ENCODE measurements at regions not wholly inside any gene's neighbourhood (a gene's known extent, or its start where the extent isn't known, plus 50 kb on each side); places are given as distances from the start of the nearest gene placed in this dataset.

GRCh38 chr2:62297624-62298010, 101.7 kb downstream of the B3GNT2 start:
- no peak overlapping the region for H2AK5ac ChIP-seq (ENCODE audit: low read depth, low read length)
- H3K23ac ChIP-seq (ENCODE audit: low read depth, low read length) = no peak overlapping the region
- H4K5ac ChIP-seq (ENCODE audit: low read depth, low read length) = no peak overlapping the region
- H3K9me3 ChIP-seq (ENCODE audit: control insufficient read depth, insufficient read depth, low read length) = no peaks in the 10 kb centered on the region
- TF ChIP-seq RAD21 (IDR thresholded peaks at IDR 0.05; ENCODE audit: low read length) = peak; percentile 38; the same call in 1 of the 2 replicates
- peak; percentile 28; the same call in 1 of the 2 replicates for TF ChIP-seq CTCF (conservative IDR thresholded peaks at IDR 0.05; ENCODE audit: low read depth, low read length)
- no peak for TF ChIP-seq POLR2A (IDR thresholded peaks at IDR 0.05; ENCODE audit: low read depth, low read length)
- in situ Hi-C loops (cut with MboI; ENCODE audit: low sequenced_read_pairs) = no loop called here
- no peaks in the 10 kb centered on the region for H4K20me1 ChIP-seq (ENCODE audit: insufficient read depth, low read length)
- no CpG with 5 or more reads among the region's 3 CpGs for WGBS, 2 experiments (ENCODE audit: extremely low coverage in 2 of 2, insufficient read length in 1 of 2)
- H3K27me3 ChIP-seq (ENCODE audit: control insufficient read depth, insufficient read depth, low read length) = peaks cover 9% of the 10 kb centered on the region
- H3K79me1 ChIP-seq (ENCODE audit: low read depth in 1 of 2, low read length in 2 of 2) = no peaks in the 10 kb centered on the region
- H2BK5ac ChIP-seq (ENCODE audit: low read depth, low read length, poor library complexity, severe bottlenecking) = no peak overlapping the region
- no TSS peak for BruUV-seq (replicated peaks)
- no peak overlapping the region for H3K27ac ChIP-seq (ENCODE audit: insufficient read depth, low read length)
- H3K36me3 ChIP-seq (ENCODE audit: control insufficient read depth, insufficient read depth, low read length) = no peaks in the 10 kb centered on the region
- H3K56ac ChIP-seq (ENCODE audit: extremely low read depth, insufficient read depth, low read length) = no peak overlapping the region
- H3K9ac ChIP-seq (ENCODE audit: low read depth, low read length) = no peak overlapping the region
- H3K4me3 ChIP-seq (ENCODE audit: insufficient read depth, low read depth, low read length) = no peak overlapping the region
- ChIA-PET POLR2A (ENCODE audit: unreplicated experiment) (no interaction called here), CTCF (interaction anchor here (0.7 kb wide), 1 partner anchor 303 kb away, joined by 3 read pairs; no protein-coding TSS in a partner anchor)
- no peak overlapping the region for H2BK120ac ChIP-seq (ENCODE audit: low read depth, low read length)
- H2AFZ ChIP-seq (replicated peaks; ENCODE audit: low read length, poor library complexity) = no peak overlapping the region
- H4K8ac ChIP-seq (ENCODE audit: low read depth in 2 of 2, low read length in 2 of 2) = no peak overlapping the region
- no peak overlapping the region for H3K14ac ChIP-seq (replicated peaks; ENCODE audit: low read depth, low read length)
- ATAC-seq (ENCODE audit: low read depth) (peak; percentile 32; the same call in 1 of the 2 replicates), DNase-seq (no peak)
- H2AK9ac ChIP-seq (replicated peaks; ENCODE audit: low read depth, low read length, poor library complexity) = no peak overlapping the region
- intact Hi-C loops (cut with micrococcal nuclease) = loop anchor here (5.0 kb wide), 1 partner anchor 100 kb away; the partner anchor contains the start of gene B3GNT2
- no peak overlapping the region for H3K4me2 ChIP-seq (ENCODE audit: low read depth, low read length)
- no peak overlapping the region for H2BK20ac ChIP-seq (ENCODE audit: low read depth, low read length)
- no peak overlapping the region for H3K4ac ChIP-seq (ENCODE audit: low read depth, low read length)
- no peak overlapping the region for H4K91ac ChIP-seq (ENCODE audit: insufficient read depth, low read depth, low read length)
- dilution Hi-C loops (cut with HindIII; ENCODE audit: low sequenced_read_pairs, unreplicated experiment) = no loop called here
- H3K9me1 ChIP-seq (ENCODE audit: insufficient read depth, low read length) = no peaks in the 10 kb centered on the region
- H2BK15ac ChIP-seq (ENCODE audit: low read depth, low read length) = no peak overlapping the region
- H3K18ac ChIP-seq (ENCODE audit: low read depth, low read length) = no peak overlapping the region
- H3K4me1 ChIP-seq (ENCODE audit: control insufficient read depth, insufficient read depth, low read length) = 0 out of 2 replicates have a peak, but pooled peaks cover 2% of the 10 kb centered on the region

Measured in IMR-90 (cell line).